SK-N-SH treated with all-trans-retinoic acid at 6 μM for 48 hours (cell line): ENCODE measurements at regions not wholly inside any gene's neighbourhood (a gene's known extent, or its start where the extent isn't known, plus 50 kb on each side); places are given as distances from the start of the nearest gene placed in this dataset.

Experiments
- ATAC-seq: fragments of 200-7000 bp; cut with Tn5 transposase; 3 replicates; pipeline ENCODE4 v1.9.1; 2020; ENCODE audit warnings: mild to moderate bottlenecking, moderate library complexity
- ARNTL ChIP-seq: fragments of 450-650 bp; formaldehyde crosslinking; IDR thresholded peaks from 2 replicates; pipeline ENCODE4 v1.5.0; 2020; ENCODE audit warnings: low read depth, mild to moderate bottlenecking, moderate library complexity, borderline replicate concordance
- BACH2 ChIP-seq: fragments of 250-450 bp; sonication (Bioruptor Pico); IDR thresholded peaks from 2 replicates; pipeline ENCODE4 v1.9.0; 2021; ENCODE audit warnings: mild to moderate bottlenecking, borderline replicate concordance
- CSDC2 ChIP-seq: fragments of 250-450 bp; sonication (Bioruptor Pico); IDR thresholded peaks from 2 replicates; pipeline ENCODE4 v1.5.0; 2020; ENCODE audit warnings: mild to moderate bottlenecking, moderate library complexity
- ESRRG ChIP-seq: fragments of 250-450 bp; sonication (Bioruptor Pico); IDR thresholded peaks from 2 replicates; pipeline ENCODE4 v1.6.1; 2021; ENCODE audit warnings: mild to moderate bottlenecking
- GLIS3 ChIP-seq: fragments of 250-450 bp; sonication (Bioruptor Pico); IDR thresholded peaks from 2 replicates; pipeline ENCODE4 v1.5.0; 2020; ENCODE audit warnings: mild to moderate bottlenecking, moderate library complexity
- ISL1 ChIP-seq: fragments of 250-450 bp; sonication (Bioruptor Pico); IDR thresholded peaks from 2 replicates; pipeline ENCODE4 v2.1.2; 2022; ENCODE audit warnings: mild to moderate bottlenecking, moderate library complexity
- OSR1 ChIP-seq: fragments of 250-450 bp; sonication (Bioruptor Pico); IDR thresholded peaks from 2 replicates; pipeline ENCODE4 v1.8.0; 2022; ENCODE audit warnings: moderate library complexity, mild to moderate bottlenecking, inconsistent platforms
- PPARA ChIP-seq: fragments of 250-450 bp; sonication (Bioruptor Pico); IDR thresholded peaks from 2 replicates; pipeline ENCODE4 v1.5.0; 2020; ENCODE audit warnings: mild to moderate bottlenecking, borderline replicate concordance
- RARB ChIP-seq: fragments of 250-450 bp; sonication (Bioruptor Pico); IDR thresholded peaks from 2 replicates; pipeline ENCODE4 v1.8.0; 2021; ENCODE audit warnings: mild to moderate bottlenecking, moderate library complexity
- TCF4 ChIP-seq: fragments of 250-450 bp; sonication (Bioruptor Pico); IDR thresholded peaks from 2 replicates; pipeline ENCODE4 v1.8.0; 2021; ENCODE audit warnings: mild to moderate bottlenecking, moderate library complexity, borderline replicate concordance
- TOX ChIP-seq: fragments of 250-450 bp; sonication (Bioruptor Pico); IDR thresholded peaks from 2 replicates; pipeline ENCODE4 v1.8.0; 2021; ENCODE audit warnings: mild to moderate bottlenecking, moderate library complexity, borderline replicate concordance
- ZFP30 ChIP-seq: fragments of 450-650 bp; formaldehyde crosslinking; IDR thresholded peaks from 2 replicates; pipeline ENCODE4 v1.5.0; 2022; ENCODE audit warnings: mild to moderate bottlenecking, moderate library complexity
- ZNF565 ChIP-seq: fragments of 450-650 bp; formaldehyde crosslinking; conservative IDR thresholded peaks from 2 replicates; pipeline ENCODE4 v1.5.0; 2020; ENCODE audit warnings: low read depth, mild to moderate bottlenecking, moderate library complexity
- ZNF70 ChIP-seq: fragments of 450-650 bp; formaldehyde crosslinking; IDR thresholded peaks from 2 replicates; pipeline ENCODE4 v1.5.0; 2020; ENCODE audit warnings: mild to moderate bottlenecking, moderate library complexity
- ZNF8 ChIP-seq: fragments of 450-650 bp; formaldehyde crosslinking; IDR thresholded peaks from 2 replicates; pipeline ENCODE4 v1.5.0; 2020; ENCODE audit warnings: mild to moderate bottlenecking, moderate library complexity
- TF ChIP-seq, protein P1 (sequence below): fragments of 250-450 bp; sonication (Bioruptor Pico); IDR thresholded peaks from 2 replicates; pipeline ENCODE4 v1.5.0; 2020; ENCODE audit warnings: mild to moderate bottlenecking, moderate library complexity
- TF ChIP-seq, protein P2 (sequence below): fragments of 250-450 bp; sonication (Bioruptor Pico); IDR thresholded peaks from 2 replicates; pipeline ENCODE4 v1.8.0; 2021; ENCODE audit warnings: low read depth, mild to moderate bottlenecking, moderate library complexity, borderline replicate concordance
- TF ChIP-seq, protein P3 (sequence below): fragments of 250-450 bp; sonication (Bioruptor Pico); IDR thresholded peaks from 2 replicates; pipeline ENCODE4 v1.5.1; 2021; ENCODE audit warnings: mild to moderate bottlenecking, moderate library complexity

DNA sequence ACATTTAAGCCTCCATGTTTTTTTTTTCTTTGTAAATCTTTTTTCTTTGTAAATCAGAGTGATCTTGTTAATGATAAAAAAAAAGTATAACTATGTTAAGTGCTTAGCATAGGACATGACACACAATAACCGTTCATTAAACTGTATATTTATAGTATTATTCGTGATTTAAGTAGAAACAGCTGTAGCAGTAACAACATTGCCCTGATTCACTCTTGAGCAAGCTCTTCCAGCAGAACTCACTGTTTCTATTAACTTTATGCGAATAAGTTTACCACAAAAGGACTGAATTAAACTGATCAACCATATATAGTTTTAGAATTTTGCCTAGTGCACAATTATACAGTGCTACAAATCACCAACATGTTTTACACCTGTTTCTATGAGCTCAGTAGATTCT, 1338.0 kb upstream of the EYS start:
- ATAC-seq = no peak
- TF ChIP-seq ZNF8 (CRISPR knock-in tag) (no peak), TOX (CRISPR knock-in tag) (no peak), PPARA (no peak), ZFP30 (CRISPR knock-in tag) (no peak), ARNTL (no peak), CSDC2 (CRISPR knock-in tag) (no peak), OSR1 (no peak), TCF4 (CRISPR knock-in tag) (no peak), BACH2 (CRISPR knock-in tag) (no peak), ISL1 (no peak), ESRRG (CRISPR knock-in tag) (no peak), ZNF70 (CRISPR knock-in tag) (no peak), ZNF565 (CRISPR knock-in tag) (no peak)
- TF ChIP-seq, protein P1, sequence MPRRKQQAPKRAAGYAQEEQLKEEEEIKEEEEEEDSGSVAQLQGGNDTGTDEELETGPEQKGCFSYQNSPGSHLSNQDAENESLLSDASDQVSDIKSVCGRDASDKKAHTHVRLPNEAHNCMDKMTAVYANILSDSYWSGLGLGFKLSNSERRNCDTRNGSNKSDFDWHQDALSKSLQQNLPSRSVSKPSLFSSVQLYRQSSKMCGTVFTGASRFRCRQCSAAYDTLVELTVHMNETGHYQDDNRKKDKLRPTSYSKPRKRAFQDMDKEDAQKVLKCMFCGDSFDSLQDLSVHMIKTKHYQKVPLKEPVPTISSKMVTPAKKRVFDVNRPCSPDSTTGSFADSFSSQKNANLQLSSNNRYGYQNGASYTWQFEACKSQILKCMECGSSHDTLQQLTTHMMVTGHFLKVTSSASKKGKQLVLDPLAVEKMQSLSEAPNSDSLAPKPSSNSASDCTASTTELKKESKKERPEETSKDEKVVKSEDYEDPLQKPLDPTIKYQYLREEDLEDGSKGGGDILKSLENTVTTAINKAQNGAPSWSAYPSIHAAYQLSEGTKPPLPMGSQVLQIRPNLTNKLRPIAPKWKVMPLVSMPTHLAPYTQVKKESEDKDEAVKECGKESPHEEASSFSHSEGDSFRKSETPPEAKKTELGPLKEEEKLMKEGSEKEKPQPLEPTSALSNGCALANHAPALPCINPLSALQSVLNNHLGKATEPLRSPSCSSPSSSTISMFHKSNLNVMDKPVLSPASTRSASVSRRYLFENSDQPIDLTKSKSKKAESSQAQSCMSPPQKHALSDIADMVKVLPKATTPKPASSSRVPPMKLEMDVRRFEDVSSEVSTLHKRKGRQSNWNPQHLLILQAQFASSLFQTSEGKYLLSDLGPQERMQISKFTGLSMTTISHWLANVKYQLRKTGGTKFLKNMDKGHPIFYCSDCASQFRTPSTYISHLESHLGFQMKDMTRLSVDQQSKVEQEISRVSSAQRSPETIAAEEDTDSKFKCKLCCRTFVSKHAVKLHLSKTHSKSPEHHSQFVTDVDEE (CRISPR knock-in tag) = no peak
- TF ChIP-seq, protein P2, sequence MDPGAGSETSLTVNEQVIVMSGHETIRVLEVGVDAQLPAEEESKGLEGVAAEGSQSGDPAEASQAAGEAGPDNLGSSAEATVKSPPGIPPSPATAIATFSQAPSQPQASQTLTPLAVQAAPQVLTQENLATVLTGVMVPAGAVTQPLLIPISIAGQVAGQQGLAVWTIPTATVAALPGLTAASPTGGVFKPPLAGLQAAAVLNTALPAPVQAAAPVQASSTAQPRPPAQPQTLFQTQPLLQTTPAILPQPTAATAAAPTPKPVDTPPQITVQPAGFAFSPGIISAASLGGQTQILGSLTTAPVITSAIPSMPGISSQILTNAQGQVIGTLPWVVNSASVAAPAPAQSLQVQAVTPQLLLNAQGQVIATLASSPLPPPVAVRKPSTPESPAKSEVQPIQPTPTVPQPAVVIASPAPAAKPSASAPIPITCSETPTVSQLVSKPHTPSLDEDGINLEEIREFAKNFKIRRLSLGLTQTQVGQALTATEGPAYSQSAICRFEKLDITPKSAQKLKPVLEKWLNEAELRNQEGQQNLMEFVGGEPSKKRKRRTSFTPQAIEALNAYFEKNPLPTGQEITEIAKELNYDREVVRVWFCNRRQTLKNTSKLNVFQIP (CRISPR knock-in tag) = no peak
- TF ChIP-seq, protein P3, sequence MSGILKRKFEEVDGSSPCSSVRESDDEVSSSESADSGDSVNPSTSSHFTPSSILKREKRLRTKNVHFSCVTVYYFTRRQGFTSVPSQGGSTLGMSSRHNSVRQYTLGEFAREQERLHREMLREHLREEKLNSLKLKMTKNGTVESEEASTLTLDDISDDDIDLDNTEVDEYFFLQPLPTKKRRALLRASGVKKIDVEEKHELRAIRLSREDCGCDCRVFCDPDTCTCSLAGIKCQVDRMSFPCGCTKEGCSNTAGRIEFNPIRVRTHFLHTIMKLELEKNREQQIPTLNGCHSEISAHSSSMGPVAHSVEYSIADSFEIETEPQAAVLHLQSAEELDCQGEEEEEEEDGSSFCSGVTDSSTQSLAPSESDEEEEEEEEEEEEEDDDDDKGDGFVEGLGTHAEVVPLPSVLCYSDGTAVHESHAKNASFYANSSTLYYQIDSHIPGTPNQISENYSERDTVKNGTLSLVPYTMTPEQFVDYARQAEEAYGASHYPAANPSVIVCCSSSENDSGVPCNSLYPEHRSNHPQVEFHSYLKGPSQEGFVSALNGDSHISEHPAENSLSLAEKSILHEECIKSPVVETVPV = no peak

DNA sequence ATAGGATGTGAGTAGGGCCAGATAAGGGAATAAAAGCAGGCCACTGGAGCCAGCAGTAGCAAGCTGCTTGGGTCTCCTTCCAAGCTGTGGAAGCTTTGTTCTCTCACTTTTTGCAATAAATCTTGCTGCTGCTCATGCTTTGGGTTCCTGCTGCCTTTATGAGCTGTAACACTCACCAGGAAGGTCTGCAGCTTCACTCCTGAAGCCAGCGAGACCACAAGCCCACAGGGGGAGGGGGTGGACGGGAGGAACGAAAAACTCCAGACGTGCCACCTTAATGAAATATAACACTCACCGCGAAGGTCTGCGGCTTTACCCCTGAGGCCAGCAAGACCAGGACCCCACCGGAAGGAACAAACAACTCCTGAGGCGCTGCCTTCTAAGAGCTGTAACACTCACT, 1324.4 kb upstream of the EYS start:
- TF ChIP-seq OSR1 (no peak), ZNF565 (CRISPR knock-in tag) (no peak)
- TF ChIP-seq, protein P3 = no peak
- TF ChIP-seq, all 23 proteins: peak for 0
- ATAC-seq = no peak

DNA sequence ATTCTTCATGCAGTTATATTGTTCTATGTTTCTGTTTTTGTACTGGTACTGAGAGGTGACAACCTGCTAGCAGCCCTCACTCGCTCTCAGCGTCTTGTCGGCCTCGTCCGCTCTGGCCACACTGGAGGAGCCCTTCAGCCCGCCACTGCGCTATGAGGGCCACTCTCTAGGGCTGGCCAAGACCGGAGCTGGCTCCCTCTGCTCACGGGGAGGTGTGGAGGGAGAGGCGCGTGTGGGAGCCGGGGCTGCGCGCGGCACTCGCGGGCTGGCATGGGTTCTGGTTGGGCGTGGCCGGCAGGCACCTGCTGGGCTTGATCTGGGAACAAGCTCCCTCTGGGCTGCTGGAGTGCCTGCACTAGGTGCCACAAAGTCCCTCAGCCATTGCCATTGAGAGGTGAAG, 1323.8 kb upstream of the EYS start:
- no peak for TF ChIP-seq RARB
- no peak for TF ChIP-seq GLIS3 (CRISPR knock-in tag)
- TF ChIP-seq ZNF70 (CRISPR knock-in tag) = no peak
- TF ChIP-seq, protein P2 (CRISPR knock-in tag) = no peak
- no peak for TF ChIP-seq CSDC2 (CRISPR knock-in tag)
- TF ChIP-seq, protein P3 = no peak
- no peak for TF ChIP-seq TCF4 (CRISPR knock-in tag)
- no peak for TF ChIP-seq ZFP30 (CRISPR knock-in tag)
- ATAC-seq = no peak
